ENCODE measurements at regions not wholly inside any gene's neighbourhood (a gene's known extent, or its start where the extent isn't known, plus 50 kb on each side); places are given as distances from the start of the nearest gene placed in this dataset.
"Not testable (repeated sequence)": the region's sequence is repeated elsewhere in the genome, so short reads cannot be mapped to it uniquely, and the experiment has no call there.

GRCh38 chr12:42912367-42912766 is 322.8 kb upstream of the PRICKLE1 start:
- no peak for ATAC-seq
- H3K4me3 ChIP-seq: no peak overlapping the region
- H3K4me1 ChIP-seq: no peaks in the 10 kb centered on the region
- no peaks in the 10 kb centered on the region for H3K9me3 ChIP-seq
- no peak for TF ChIP-seq EP300 (IDR thresholded peaks at IDR 0.05)
- no peak for TF ChIP-seq CTCF (IDR thresholded peaks at IDR 0.05)
- no peak for TF ChIP-seq POLR2AphosphoS5 (IDR thresholded peaks at IDR 0.05)
- TF ChIP-seq POLR2A (IDR thresholded peaks at IDR 0.05): no peak
- 40 to 50% methylated on average over 1 of the region's 1 CpG for WGBS, 2 donors (ENCODE audit: low coverage in 1 of 2)
- H3K27ac ChIP-seq: no peak overlapping the region
- H3K27me3 ChIP-seq: no peaks in the 10 kb centered on the region
- H3K36me3 ChIP-seq: no peaks in the 10 kb centered on the region

- Histone ChIP-seq H3K36me3 (no peaks in the 10 kb centered on the region), H3K4me1 (no peaks in the 10 kb centered on the region), H3K9me3 (no peaks in the 10 kb centered on the region), H3K4me3 (no peak overlapping the region), H3K27ac (no peak overlapping the region), H3K27me3 (no peaks in the 10 kb centered on the region)
- WGBS, 2 donors (ENCODE audit: low coverage in 1 of 2): 78 to 100% methylated on average over 6 of the region's 6 CpGs
- TF ChIP-seq POLR2AphosphoS5 (IDR thresholded peaks at IDR 0.05): no peak
- TF ChIP-seq POLR2A (IDR thresholded peaks at IDR 0.05): no peak
- ATAC-seq: no peak
Observed at GRCh38 chr12:42910656-42911055, 321.1 kb upstream of the PRICKLE1 start.

- no peak for ATAC-seq
- TF ChIP-seq POLR2A (IDR thresholded peaks at IDR 0.05) (no peak), CTCF (IDR thresholded peaks at IDR 0.05) (no peak), EP300 (IDR thresholded peaks at IDR 0.05) (no peak)
- 60% methylated on average over 2 of the region's 6 CpGs; no CpG with 5 or more reads in 1 of the 2 donors for WGBS, 2 donors (ENCODE audit: low coverage in 1 of 2)
- H3K4me1 ChIP-seq: peaks cover 0 to 14% (median 0%) of the 10 kb centered on the region in 3 donors
- H3K27me3 ChIP-seq: no peaks in the 10 kb centered on the region
- H3K9me3 ChIP-seq: no peaks in the 10 kb centered on the region
- H3K27ac ChIP-seq: no peak overlapping the region
- H3K36me3 ChIP-seq: no peaks in the 10 kb centered on the region
- no peak overlapping the region for H3K4me3 ChIP-seq
Observed at GRCh38 chr12:42908712-42909111, 319.2 kb upstream of the PRICKLE1 start.

GRCh38 chr12:42906801-42907200 is 317.3 kb upstream of the PRICKLE1 start:
- H3K27me3 ChIP-seq, ATAC-seq, H3K4me3 ChIP-seq, H3K27ac ChIP-seq, H3K36me3 ChIP-seq, H3K9me3 ChIP-seq: not testable (repeated sequence)
- WGBS, 2 donors (ENCODE audit: low coverage in 1 of 2): 100% methylated on average over 1 to 2 of the region's 2 CpGs
- peaks cover 0 to 14% (median 0%) of the 10 kb centered on the region in 3 donors for H3K4me1 ChIP-seq

GRCh38 chr12:42905419-42905705 is 315.8 kb upstream of the PRICKLE1 start:
- TF ChIP-seq CTCF (IDR thresholded peaks at IDR 0.05) (no peak), EP300 (IDR thresholded peaks at IDR 0.05) (no peak), POLR2A (IDR thresholded peaks at IDR 0.05) (no peak), POLR2AphosphoS5 (IDR thresholded peaks at IDR 0.05) (no peak)
- Histone ChIP-seq H3K36me3 (no peaks in the 10 kb centered on the region), H3K4me3 (no peak overlapping the region), H3K4me1 (peaks cover 0 to 14% (median 0%) of the 10 kb centered on the region in 3 donors), H3K9me3 (no peaks in the 10 kb centered on the region), H3K27ac (peak overlapping the region in 3 of 4 donors; percentile 48 to 63 (median 50)), H3K27me3 (no peaks in the 10 kb centered on the region)
- WGBS, 2 donors (ENCODE audit: low coverage in 1 of 2): 45% methylated on average over 2 of the region's 2 CpGs; no CpG with 5 or more reads in 1 of the 2 donors
- no peak for ATAC-seq

GRCh38 chr12:42904683-42905418 is 315.3 kb upstream of the PRICKLE1 start:
- ATAC-seq: peak; percentile 35
- WGBS, 2 donors (ENCODE audit: low coverage in 1 of 2): 49 to 54% methylated on average over 6 to 12 of the region's 12 CpGs
- H3K27me3 ChIP-seq: no peaks in the 10 kb centered on the region

More at GRCh38 chr12:42904683-42905418, 315.3 kb upstream of the PRICKLE1 start:
- Histone ChIP-seq H3K9me3 (no peaks in the 10 kb centered on the region), H3K36me3 (no peaks in the 10 kb centered on the region), H3K27ac (peak overlapping the region in 3 of 4 donors; percentile 48 to 63 (median 50)), H3K4me3 (no peak overlapping the region), H3K4me1 (peaks cover 0 to 14% (median 0%) of the 10 kb centered on the region in 3 donors)
- TF ChIP-seq EP300 (IDR thresholded peaks at IDR 0.05): no peak
- no peak for TF ChIP-seq CTCF (IDR thresholded peaks at IDR 0.05)
- no peak for TF ChIP-seq POLR2A (IDR thresholded peaks at IDR 0.05)
- no peak for TF ChIP-seq POLR2AphosphoS5 (IDR thresholded peaks at IDR 0.05)
